MCF 10A (cell line): ENCODE measurements at regions not wholly inside any gene's neighbourhood (a gene's known extent, or its start where the extent isn't known, plus 50 kb on each side); places are given as distances from the start of the nearest gene placed in this dataset.

Experiments
- BruUV-seq: library from RNA; stranded (reverse); fragments of 400-500 nt; replicated peaks from 2 replicates; lab custom pipeline; 2021; lab: Mats Ljungman, UMichigan
- CTCF ChIA-PET: fragments of 300-600 bp; sonication (Branson Sonifier 250); formaldehyde crosslinking; extraction: SDS; loops from one replicate; lab custom pipeline; 2021; ENCODE audit warnings: antibody characterized with exemption, inconsistent platforms; lab: Yijun Ruan, JAX
- POLR2A ChIA-PET: fragments of 300-600, 350-650 bp; sonication (Branson Sonifier 250); formaldehyde crosslinking; extraction: SDS; loops from one replicate; lab custom pipeline; 2020; ENCODE audit warnings: antibody characterized with exemption, inconsistent platforms; lab: Yijun Ruan, JAX
- DNase-seq: peaks from one replicate; pipeline ENCODE4 v3.0.0-alpha.2; 2018; ENCODE audit not compliant: unreplicated experiment
- H3K27ac Mint-ChIP-seq: one replicate; pipeline ENCODE4 v1.8.0; 2022; ENCODE audit warnings: mild to moderate bottlenecking, low read depth, mixed read lengths; ENCODE audit not compliant: unreplicated experiment
- H3K27me3 Mint-ChIP-seq: one replicate; pipeline ENCODE4 v1.8.0; 2022; ENCODE audit warnings: mixed read lengths; ENCODE audit not compliant: insufficient read depth, unreplicated experiment
- H3K36me3 Mint-ChIP-seq: one replicate; pipeline ENCODE4 v1.8.0; 2022; ENCODE audit warnings: mild to moderate bottlenecking, moderate library complexity, mixed read lengths; ENCODE audit not compliant: insufficient read depth, unreplicated experiment
- H3K4me1 Mint-ChIP-seq: one replicate; pipeline ENCODE4 v1.8.0; 2022; ENCODE audit warnings: mixed read lengths; ENCODE audit not compliant: insufficient read depth, unreplicated experiment
- H3K4me3 Mint-ChIP-seq: one replicate; pipeline ENCODE4 v1.8.0; 2022; ENCODE audit warnings: mild to moderate bottlenecking, moderate library complexity, mixed read lengths; ENCODE audit not compliant: unreplicated experiment
- H3K9me3 Mint-ChIP-seq: one replicate; pipeline ENCODE4 v1.8.0; 2022; ENCODE audit warnings: mixed read lengths; ENCODE audit not compliant: unreplicated experiment
- CTCF ChIP-seq: fragments of 200-600 bp; IDR thresholded peaks from one replicate; pipeline ENCODE4 v1.8.0; 2022; ENCODE audit warnings: antibody characterized with exemption, mild to moderate bottlenecking; ENCODE audit not compliant: unreplicated experiment
- intact Hi-C: fragments of 100-400 bp; cut with micrococcal nuclease; formaldehyde crosslinking; loops from 2 replicates; pipeline ENCODE4 v1.14.1; 2022

DNA sequence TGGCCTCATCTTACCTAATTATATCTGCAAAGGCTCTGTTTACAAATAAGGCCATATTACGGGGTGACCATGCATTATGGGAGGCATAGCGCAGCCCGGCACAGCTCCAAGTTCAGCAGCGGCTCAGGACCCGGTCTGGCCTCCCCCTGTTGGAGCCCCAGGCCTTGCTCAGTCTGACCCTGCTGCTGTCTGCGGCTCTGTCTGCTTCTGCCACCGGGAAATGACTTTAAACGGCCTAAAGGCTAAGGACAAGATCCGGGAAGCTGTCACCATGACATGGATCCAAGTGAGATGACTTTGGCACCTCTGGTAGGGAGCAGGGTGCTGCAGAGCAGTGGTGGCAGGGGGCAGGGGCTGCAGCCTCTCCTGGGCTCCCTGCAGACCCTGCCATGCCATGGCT is 140.6 kb upstream of the GSE1 start:
- H3K27ac Mint-ChIP-seq: no peak overlapping the region
- CTCF ChIA-PET: interaction anchor here (0.6 to 0.7 kb wide), 3 partner anchors 15 to 198 kb away, joined by 3 read pairs; no protein-coding TSS in a partner anchor
- no peak for DNase-seq
- POLR2A ChIA-PET: no interaction called here
- no peak for TF ChIP-seq CTCF
- intact Hi-C loops: no loop called here
- H3K27me3 Mint-ChIP-seq: peaks cover 7% of the 10 kb centered on the region
- peaks cover 6% of the 10 kb centered on the region for H3K4me1 Mint-ChIP-seq
- no peak overlapping the region for H3K4me3 Mint-ChIP-seq
- no TSS peak for BruUV-seq
- H3K36me3 Mint-ChIP-seq: no peaks in the 10 kb centered on the region
- no peaks in the 10 kb centered on the region for H3K9me3 Mint-ChIP-seq

DNA sequence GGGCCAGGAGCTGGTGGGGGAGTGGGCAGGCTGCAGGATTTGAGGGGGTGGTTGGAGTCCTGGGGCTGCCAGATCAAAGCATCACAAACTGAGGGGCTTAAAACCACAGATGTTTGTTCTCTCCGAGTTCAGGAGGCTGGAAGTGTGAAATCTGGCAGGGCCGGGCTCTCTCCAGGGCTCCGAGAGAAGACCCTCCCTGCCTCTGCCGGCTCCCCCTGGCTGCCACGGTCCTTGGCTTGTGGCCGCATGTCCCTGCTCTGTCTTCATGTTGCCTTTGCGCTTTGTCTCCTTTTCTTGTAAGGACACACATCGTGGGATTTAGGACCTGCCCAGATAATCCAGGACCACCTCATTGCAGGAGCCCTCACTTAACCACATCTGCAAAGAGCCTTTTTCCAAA is 139.8 kb upstream of the GSE1 start:
- Mint-ChIP-seq H3K9me3 (no peaks in the 10 kb centered on the region), H3K4me3 (no peak overlapping the region), H3K27ac (no peak overlapping the region), H3K36me3 (no peaks in the 10 kb centered on the region), H3K27me3 (peaks cover 7% of the 10 kb centered on the region), H3K4me1 (peaks cover 6% of the 10 kb centered on the region)
- CTCF ChIA-PET: no interaction called here
- TF ChIP-seq CTCF: no peak
- POLR2A ChIA-PET: no interaction called here
- no peak for DNase-seq
- intact Hi-C loops: no loop called here
- no TSS peak for BruUV-seq

DNA sequence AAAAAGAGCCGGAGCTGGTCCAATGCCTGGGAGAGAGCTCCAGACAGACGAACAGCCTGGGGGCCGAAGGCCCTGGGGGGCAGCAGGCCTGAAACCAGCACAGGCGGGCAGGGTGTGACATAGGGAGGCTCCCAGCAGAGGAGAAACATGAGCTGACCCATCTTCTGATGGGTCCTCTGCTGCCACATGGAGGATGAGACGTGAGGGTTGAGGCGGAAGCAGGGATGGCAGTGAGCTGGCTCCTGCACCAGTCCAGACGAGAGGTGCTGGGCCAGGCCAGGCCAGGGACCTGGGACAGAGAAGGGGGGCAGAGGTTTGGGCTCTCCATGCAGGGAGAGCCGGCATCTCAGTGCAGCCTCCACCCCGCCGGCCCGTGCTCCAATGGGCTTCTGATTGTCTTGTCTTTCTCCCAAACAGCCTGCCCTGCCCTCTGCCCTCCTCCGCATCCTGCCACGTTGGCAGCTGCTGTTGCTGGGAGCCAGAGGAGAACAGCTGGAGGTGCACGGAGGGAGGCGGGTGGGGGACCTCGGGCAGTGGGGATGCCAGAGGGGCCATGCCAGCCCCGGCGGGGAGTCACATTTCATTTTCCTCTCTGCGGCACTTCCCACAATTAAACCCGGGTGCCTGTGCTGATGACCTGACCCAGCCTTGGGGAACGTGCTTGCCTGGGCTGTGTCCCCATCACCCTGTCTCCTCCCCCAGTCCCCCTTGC is 139.1 kb upstream of the GSE1 start:
- H3K27me3 Mint-ChIP-seq: peaks cover 7% of the 10 kb centered on the region
- no TSS peak for BruUV-seq
- H3K9me3 Mint-ChIP-seq: no peaks in the 10 kb centered on the region
- CTCF ChIA-PET: no interaction called here
- peaks cover 6% of the 10 kb centered on the region for H3K4me1 Mint-ChIP-seq
- intact Hi-C loops: no loop called here
- no peak for DNase-seq
- no peak overlapping the region for H3K4me3 Mint-ChIP-seq
- no peak for TF ChIP-seq CTCF
- no peak overlapping the region for H3K27ac Mint-ChIP-seq
- POLR2A ChIA-PET: no interaction called here
- no peaks in the 10 kb centered on the region for H3K36me3 Mint-ChIP-seq

DNA sequence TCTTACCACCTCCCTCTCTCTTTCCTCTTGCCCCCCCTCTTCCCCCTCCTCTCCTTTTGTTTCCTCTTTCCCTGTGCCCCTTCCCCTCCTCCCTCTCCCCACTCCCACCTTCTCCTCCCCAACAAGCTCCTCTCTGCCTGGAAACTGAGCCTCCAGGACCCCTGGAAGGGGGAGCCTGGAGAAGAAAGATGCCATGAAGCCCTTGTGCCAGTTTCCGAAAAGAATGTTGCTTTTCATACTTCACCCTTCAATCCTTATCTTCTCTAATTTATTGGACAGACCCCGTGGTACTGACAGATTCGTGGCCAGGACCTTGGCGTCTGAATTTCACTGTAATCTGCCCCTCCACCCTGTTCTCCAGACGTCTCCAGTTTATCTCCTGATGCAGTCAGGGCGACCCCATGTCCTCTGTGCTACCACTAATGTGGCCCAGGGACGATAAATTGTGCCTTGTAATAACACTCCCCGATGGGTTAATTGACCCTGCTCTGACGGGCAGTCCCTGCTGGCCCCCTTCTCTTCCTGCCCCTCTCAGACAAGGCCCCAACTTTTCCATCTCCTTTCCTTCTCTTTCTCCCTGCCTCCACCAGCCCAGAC is 138.4 kb upstream of the GSE1 start:
- H3K4me1 Mint-ChIP-seq: peaks cover 6% of the 10 kb centered on the region
- no peak for TF ChIP-seq CTCF
- BruUV-seq: no TSS peak
- intact Hi-C loops: no loop called here
- ChIA-PET CTCF (no interaction called here), POLR2A (no interaction called here)
- no peaks in the 10 kb centered on the region for H3K36me3 Mint-ChIP-seq
- no peak for DNase-seq
- H3K4me3 Mint-ChIP-seq: no peak overlapping the region
- H3K27ac Mint-ChIP-seq: no peak overlapping the region
- H3K27me3 Mint-ChIP-seq: peaks cover 7% of the 10 kb centered on the region
- no peaks in the 10 kb centered on the region for H3K9me3 Mint-ChIP-seq
